ENCODE measurements at regions not wholly inside any gene's neighbourhood (a gene's known extent, or its start where the extent isn't known, plus 50 kb on each side); places are given as distances from the start of the nearest gene placed in this dataset.

DNA sequence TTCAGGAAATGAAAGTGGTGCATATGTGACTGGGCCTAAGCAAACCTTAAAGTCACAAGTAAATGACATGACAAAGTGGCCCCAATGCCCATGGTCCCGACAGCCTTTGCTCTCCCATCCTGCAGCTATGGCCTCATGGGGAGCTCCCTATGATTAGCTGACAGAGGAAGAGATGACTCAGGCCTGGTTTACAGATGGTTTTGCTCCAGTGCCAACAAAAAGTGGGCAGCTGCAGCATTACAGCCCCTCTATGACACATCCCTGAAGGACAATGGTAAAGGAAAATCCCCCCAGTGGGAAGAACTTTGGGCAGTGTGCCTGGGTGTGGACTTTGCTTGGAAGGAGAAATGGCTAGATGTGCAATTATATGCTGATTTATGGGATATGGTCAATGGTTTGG, 105.1 kb upstream of the ADCY1 start:
- TF ChIP-seq YY1 (IDR thresholded peaks at IDR 0.05; ENCODE audit: insufficient read depth, insufficient read length) (no peak), SUZ12 (IDR thresholded peaks at IDR 0.05; ENCODE audit: extremely low read depth, insufficient read depth, insufficient read length) (no peak)
